Neural cell (in vitro differentiated cells): ENCODE measurements at regions not wholly inside any gene's neighbourhood (a gene's known extent, or its start where the extent isn't known, plus 50 kb on each side); places are given as distances from the start of the nearest gene placed in this dataset.

Experiments used
- H2AFZ ChIP-seq: fragments of 200-600, 300-800 bp; sonication (generic), shearing (Covaris generic); 2 replicates; pipeline ENCODE4 v1.6.0; 2014; ENCODE audit warnings: low read depth, mild to moderate bottlenecking, antibody characterized with exemption, low read length, moderate library complexity
- H3F3A ChIP-seq: fragments of 200-600 bp; shearing (Covaris generic); 2 replicates; pipeline ENCODE4 v1.6.1; 2016; ENCODE audit warnings: mild to moderate bottlenecking, moderate library complexity, mixed read lengths, antibody characterized with exemption, low read length; ENCODE audit not compliant: insufficient read depth, poor library complexity, severe bottlenecking
- H3K27ac ChIP-seq: fragments of 200-600, 300-800 bp; sonication (generic), shearing (Covaris generic); 2 replicates; pipeline ENCODE4 v1.5.1; 2014; ENCODE audit warnings: mild to moderate bottlenecking, low read length, moderate library complexity
- H3K27me3 ChIP-seq: fragments of 300-800, 200-600 bp; sonication (generic), shearing (Covaris generic); 2 replicates; pipeline ENCODE4 v1.6.0; 2014; ENCODE audit warnings: mild to moderate bottlenecking, low read depth, low read length, moderate library complexity; ENCODE audit not compliant: insufficient read depth
- H3K36me3 ChIP-seq: fragments of 300-800, 200-600 bp; sonication (generic), shearing (Covaris generic); 2 replicates; pipeline ENCODE4 v1.5.1; 2014; ENCODE audit warnings: mild to moderate bottlenecking, antibody characterized with exemption, low read length, moderate library complexity; ENCODE audit not compliant: insufficient read depth
- H3K4me2 ChIP-seq: fragments of 300-800, 200-600 bp; sonication (generic), shearing (Covaris generic); 2 replicates; pipeline ENCODE4 v1.6.0; 2014; ENCODE audit warnings: mild to moderate bottlenecking, low read length
- H3K4me3 ChIP-seq: fragments of 300-800, 200-600 bp; sonication (generic), shearing (Covaris generic); 2 replicates; pipeline ENCODE4 v1.5.1; 2014; ENCODE audit warnings: mild to moderate bottlenecking, low read length, moderate library complexity
- H3K79me2 ChIP-seq: fragments of 200-600 bp; shearing (Covaris generic); replicated peaks from 2 replicates; pipeline ENCODE4 v1.6.0; 2014; ENCODE audit warnings: mild to moderate bottlenecking, low read length, moderate library complexity; ENCODE audit not compliant: insufficient read depth
- H3K9ac ChIP-seq: fragments of 300-800, 200-600 bp; sonication (generic), shearing (Covaris generic); 2 replicates; pipeline ENCODE4 v1.6.1; 2016; ENCODE audit warnings: mild to moderate bottlenecking, low read length, mixed read lengths
- H3K9me2 ChIP-seq: fragments of 200-600 bp; shearing (Covaris generic); 2 replicates; pipeline ENCODE4 v1.6.1; 2016; ENCODE audit warnings: mild to moderate bottlenecking, low read length, mixed read lengths; ENCODE audit not compliant: insufficient read depth
- H3K9me3 ChIP-seq: fragments of 200-600, 300-800 bp; sonication (generic), shearing (Covaris generic); 2 replicates; pipeline ENCODE4 v1.6.1; 2016; ENCODE audit warnings: mild to moderate bottlenecking, mixed run types, low read length, moderate library complexity, mixed read lengths
- H4K20me1 ChIP-seq: fragments of 200-600 bp; shearing (Covaris generic); 2 replicates; pipeline ENCODE4 v1.6.1; 2016; ENCODE audit warnings: mild to moderate bottlenecking, mixed run types; ENCODE audit not compliant: insufficient read depth
- CTCF ChIP-seq: fragments of 450-650 bp; IDR thresholded peaks from 2 replicates; pipeline ENCODE4 v1.5.1; 2014; ENCODE audit warnings: antibody characterized with exemption, mild to moderate bottlenecking, moderate library complexity; ENCODE audit not compliant: poor library complexity, severe bottlenecking
- EP300 ChIP-seq: fragments of 450-650 bp; conservative IDR thresholded peaks from 2 replicates; pipeline ENCODE4 v1.6.1; 2014; ENCODE audit warnings: antibody characterized with exemption, mild to moderate bottlenecking, moderate library complexity; ENCODE audit not compliant: poor library complexity, severe bottlenecking
- EZH2 ChIP-seq: fragments of 200-600, 300-800 bp; shearing (Covaris generic), sonication (generic); IDR thresholded peaks from 2 replicates; pipeline ENCODE4 v1.6.1; 2014; ENCODE audit warnings: antibody characterized with exemption, low read length, borderline replicate concordance, mild to moderate bottlenecking; ENCODE audit not compliant: insufficient read depth, poor library complexity, severe bottlenecking
- MXI1 ChIP-seq: fragments of 450-650 bp; conservative IDR thresholded peaks from 2 replicates; pipeline ENCODE4 v1.6.1; 2014; ENCODE audit warnings: antibody characterized with exemption, mild to moderate bottlenecking; ENCODE audit not compliant: poor library complexity, severe bottlenecking
- POLR2AphosphoS5 ChIP-seq: IDR thresholded peaks from 2 replicates; pipeline ENCODE4 v1.6.1; 2012
- RAD21 ChIP-seq: fragments of 450-650 bp; conservative IDR thresholded peaks from 2 replicates; pipeline ENCODE4 v1.6.1; 2014; ENCODE audit warnings: antibody characterized with exemption, mild to moderate bottlenecking, moderate library complexity
- REST ChIP-seq: IDR thresholded peaks from 2 replicates; pipeline ENCODE4 v1.6.1; 2012; ENCODE audit warnings: borderline replicate concordance
- SMC3 ChIP-seq: fragments of 450-650 bp; conservative IDR thresholded peaks from 2 replicates; pipeline ENCODE4 v1.6.1; 2014; ENCODE audit warnings: antibody characterized with exemption, mild to moderate bottlenecking, moderate library complexity; ENCODE audit not compliant: poor library complexity
- TAF1 ChIP-seq: IDR thresholded peaks from 2 replicates; pipeline ENCODE4 v1.6.1; 2012; ENCODE audit warnings: low read depth

- Histone ChIP-seq H2AFZ (no peak overlapping the region), H3K79me2 (no peaks in the 10 kb centered on the region), H3K27ac (no peak overlapping the region), H4K20me1 (no peaks in the 10 kb centered on the region), H3K9me2 (no peaks in the 10 kb centered on the region), H3K36me3 (no peaks in the 10 kb centered on the region), H3F3A (no peaks in the 10 kb centered on the region), H3K9ac (no peak overlapping the region), H3K27me3 (no peaks in the 10 kb centered on the region), H3K9me3 (no peaks in the 10 kb centered on the region), H3K4me2 (no peak overlapping the region), H3K4me3 (no peak overlapping the region)
- no peak for TF ChIP-seq POLR2AphosphoS5
- TF ChIP-seq MXI1 = no peak
- TF ChIP-seq REST = no peak
- no peak for TF ChIP-seq SMC3
- TF ChIP-seq RAD21 = no peak
- TF ChIP-seq CTCF = no peak
- TF ChIP-seq EZH2 = no peak
- TF ChIP-seq TAF1 = no peak
- no peak for TF ChIP-seq EP300
Observed at GRCh38 chr6:84860509-84860908, 96.1 kb upstream of the TBX18 start.

- H3K36me3 ChIP-seq = no peaks in the 10 kb centered on the region
- no peaks in the 10 kb centered on the region for H3K9me3 ChIP-seq
- H3K4me2 ChIP-seq = no peak overlapping the region
- no peak for TF ChIP-seq EP300
- no peak for TF ChIP-seq POLR2AphosphoS5
- no peak for TF ChIP-seq CTCF
- TF ChIP-seq EZH2 = no peak
- TF ChIP-seq SMC3 = no peak
- no peak for TF ChIP-seq REST
- no peak for TF ChIP-seq TAF1
- no peak for TF ChIP-seq RAD21
- TF ChIP-seq MXI1 = no peak
- no peak overlapping the region for H3K4me3 ChIP-seq
- H3K79me2 ChIP-seq = no peaks in the 10 kb centered on the region
- H3K27me3 ChIP-seq = no peaks in the 10 kb centered on the region
- H3K9ac ChIP-seq = no peak overlapping the region
- H4K20me1 ChIP-seq = no peaks in the 10 kb centered on the region
- no peak overlapping the region for H3K27ac ChIP-seq
- H3F3A ChIP-seq = no peaks in the 10 kb centered on the region
- no peaks in the 10 kb centered on the region for H3K9me2 ChIP-seq
- H2AFZ ChIP-seq = no peak overlapping the region
Observed at GRCh38 chr6:84854811-84855400, 90.5 kb upstream of the TBX18 start.
